Neuronal stem cell (in vitro differentiated cells): ENCODE measurements at regions not wholly inside any gene's neighbourhood (a gene's known extent, or its start where the extent isn't known, plus 50 kb on each side); places are given as distances from the start of the nearest gene placed in this dataset.

ENCODE experiments used
- DNase-seq: peaks from one replicate; pipeline ENCODE4 v3.0.0-alpha.2; 2013; ENCODE audit warnings: low spot score
- H2AFZ ChIP-seq: one replicate; pipeline ENCODE4 v1.6.1; 2013; ENCODE audit warnings: mild to moderate bottlenecking, low read length, inconsistent platforms
- H2AK5ac ChIP-seq: 2 replicates; pipeline ENCODE4 v1.6.1; 2013; ENCODE audit warnings: low read depth, mild to moderate bottlenecking, inconsistent platforms, low read length, moderate library complexity, mixed read lengths
- H2BK120ac ChIP-seq: 2 replicates; pipeline ENCODE4 v1.6.1; 2013; ENCODE audit warnings: low read depth, mild to moderate bottlenecking, inconsistent platforms, low read length, moderate library complexity, mixed read lengths
- H2BK12ac ChIP-seq: one replicate; pipeline ENCODE4 v1.6.1; 2013; ENCODE audit warnings: low read length, inconsistent platforms
- H2BK15ac ChIP-seq: 2 replicates; pipeline ENCODE4 v1.6.1; 2013; ENCODE audit warnings: mild to moderate bottlenecking, low read length, inconsistent platforms, mixed read lengths
- H2BK5ac ChIP-seq: one replicate; pipeline ENCODE4 v1.6.1; 2013; ENCODE audit warnings: inconsistent platforms, mild to moderate bottlenecking, low read length, moderate library complexity
- H3K14ac ChIP-seq: one replicate; pipeline ENCODE4 v1.6.1; 2013; ENCODE audit warnings: low read length, inconsistent platforms
- H3K18ac ChIP-seq: 2 replicates; pipeline ENCODE4 v1.6.1; 2013; ENCODE audit warnings: low read length, inconsistent platforms
- H3K23ac ChIP-seq: 2 replicates; pipeline ENCODE4 v1.6.1; 2013; ENCODE audit warnings: low read depth, mild to moderate bottlenecking, mixed read lengths, low read length, inconsistent platforms; ENCODE audit not compliant: poor library complexity
- H3K27ac ChIP-seq: replicated peaks from 3 replicates; pipeline ENCODE4 v1.5.1; 2013; ENCODE audit warnings: low read length, inconsistent platforms
- H3K27me3 ChIP-seq, 3 experiments: 2 replicates each; pipeline ENCODE4 v1.6.1; 2013; ENCODE audit warnings: low read length in 3 of 3, mild to moderate bottlenecking in 2 of 3, inconsistent platforms in 1 of 3, low read depth in 1 of 3, mixed read lengths in 1 of 3, moderate library complexity in 1 of 3; ENCODE audit not compliant: control insufficient read depth in 3 of 3, insufficient read depth in 3 of 3
- H3K36me3 ChIP-seq, 2 donors: replicated peaks in 1 of 2; 2 replicates each; pipeline ENCODE4 v1.6.1; 2013; ENCODE audit warnings: low read length in 2 of 2; ENCODE audit not compliant: control insufficient read depth in 2 of 2, insufficient read depth in 2 of 2
- H3K4ac ChIP-seq: 2 replicates; pipeline ENCODE4 v1.6.1; 2013; ENCODE audit warnings: inconsistent platforms, mild to moderate bottlenecking, low read length, moderate library complexity
- H3K4me1 ChIP-seq, 2 donors: 1 replicate in 1 of 2; 2 replicates in 1 of 2; pipeline ENCODE4 v1.6.1; 2013; ENCODE audit warnings: low read length in 2 of 2, low read depth in 1 of 2; ENCODE audit not compliant: control insufficient read depth in 2 of 2, insufficient read depth in 1 of 2
- H3K4me2 ChIP-seq: one replicate; pipeline ENCODE4 v1.6.1; 2013; ENCODE audit warnings: mild to moderate bottlenecking, low read length, inconsistent platforms; ENCODE audit not compliant: insufficient read depth, poor library complexity, severe bottlenecking
- H3K4me3 ChIP-seq, 2 donors: 2 replicates each; pipeline ENCODE4 v1.5.1; 2013; ENCODE audit warnings: low read length in 2 of 2, mild to moderate bottlenecking in 2 of 2, inconsistent platforms in 1 of 2, moderate library complexity in 1 of 2
- H3K79me1 ChIP-seq: one replicate; pipeline ENCODE4 v1.6.1; 2013; ENCODE audit warnings: low read depth, mild to moderate bottlenecking, inconsistent platforms, low read length, moderate library complexity
- H3K9ac ChIP-seq: one replicate; pipeline ENCODE4 v1.6.1; 2013; ENCODE audit warnings: mild to moderate bottlenecking, low read depth, low read length, inconsistent platforms; ENCODE audit not compliant: poor library complexity
- H3K9me3 ChIP-seq, 2 donors: replicated peaks in 1 of 2; 2 replicates each; pipeline versions ENCODE3 to v1.6.1; 2013; ENCODE audit warnings: low read length in 2 of 2, mild to moderate bottlenecking in 2 of 2, inconsistent platforms in 1 of 2, low read depth in 1 of 2, mixed read lengths in 1 of 2, moderate library complexity in 1 of 2; ENCODE audit not compliant: control insufficient read depth in 2 of 2, insufficient read depth in 1 of 2
- H4K8ac ChIP-seq: one replicate; pipeline ENCODE4 v1.6.1; 2013; ENCODE audit warnings: low read depth, mild to moderate bottlenecking, inconsistent platforms, low read length, moderate library complexity
- H4K91ac ChIP-seq: one replicate; pipeline ENCODE4 v1.6.1; 2013; ENCODE audit warnings: low read length, low read depth, mild to moderate bottlenecking, inconsistent platforms; ENCODE audit not compliant: poor library complexity
- WGBS, 2 donors: extraction: QIAGEN DNeasy Blood & Tissue Kit; methylation state at CpG; one replicate each; pipeline ENCODE4 v1.1.7; 2013; ENCODE audit warnings: missing lambda C conversion rate in 2 of 2, mixed read lengths in 1 of 2; ENCODE audit not compliant: insufficient read length in 2 of 2, insufficient replicate concordance in 1 of 2; ENCODE audit errors: extremely low coverage in 2 of 2; 5-methylcytosine and 5-hydroxymethylcytosine counted together

DNA sequence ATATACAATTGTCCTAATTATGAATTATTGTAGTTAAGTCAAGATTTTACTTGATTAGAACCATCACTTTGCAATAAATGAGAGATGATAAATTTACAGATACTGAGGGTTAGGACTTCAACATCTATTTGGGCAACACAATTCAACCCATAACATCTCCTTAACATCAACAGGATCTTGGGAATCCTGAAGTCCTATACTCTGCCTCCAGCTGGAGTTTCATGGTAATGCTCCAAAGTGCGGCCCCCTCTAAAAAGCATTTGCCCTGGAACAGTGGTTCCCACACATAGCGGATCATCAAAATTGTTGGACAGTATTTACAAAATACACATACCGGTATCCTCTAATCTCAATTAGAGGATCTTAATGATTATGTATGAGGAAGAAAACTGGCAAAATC lies 618.6 kb downstream of the CENPC start:
- no peak overlapping the region for H2BK15ac ChIP-seq
- DNase-seq, result no peak
- H2BK120ac ChIP-seq, result no peak overlapping the region
- H3K14ac ChIP-seq, result no peak overlapping the region
- H4K91ac ChIP-seq, result no peak overlapping the region
- no peak overlapping the region for H3K23ac ChIP-seq
- no peak overlapping the region for H2BK12ac ChIP-seq
- no peaks in the 10 kb centered on the region for H3K27me3 ChIP-seq
- H3K4me3 ChIP-seq, result no peak overlapping the region
- no CpG with 5 or more reads among the region's 3 CpGs for WGBS, 2 donors
- no peaks in the 10 kb centered on the region for H3K79me1 ChIP-seq
- H2AK5ac ChIP-seq, result no peak overlapping the region
- no peak overlapping the region for H3K9ac ChIP-seq
- no peak overlapping the region for H4K8ac ChIP-seq
- H3K4me1 ChIP-seq, result no peaks in the 10 kb centered on the region
- no peak overlapping the region for H3K18ac ChIP-seq
- no peaks in the 10 kb centered on the region for H3K9me3 ChIP-seq
- no peak overlapping the region for H3K4ac ChIP-seq
- H3K36me3 ChIP-seq, result no peaks in the 10 kb centered on the region
- H3K27ac ChIP-seq, result no peak overlapping the region
- no peak overlapping the region for H2BK5ac ChIP-seq
- H2AFZ ChIP-seq, result no peak overlapping the region
- no peak overlapping the region for H3K4me2 ChIP-seq

DNA sequence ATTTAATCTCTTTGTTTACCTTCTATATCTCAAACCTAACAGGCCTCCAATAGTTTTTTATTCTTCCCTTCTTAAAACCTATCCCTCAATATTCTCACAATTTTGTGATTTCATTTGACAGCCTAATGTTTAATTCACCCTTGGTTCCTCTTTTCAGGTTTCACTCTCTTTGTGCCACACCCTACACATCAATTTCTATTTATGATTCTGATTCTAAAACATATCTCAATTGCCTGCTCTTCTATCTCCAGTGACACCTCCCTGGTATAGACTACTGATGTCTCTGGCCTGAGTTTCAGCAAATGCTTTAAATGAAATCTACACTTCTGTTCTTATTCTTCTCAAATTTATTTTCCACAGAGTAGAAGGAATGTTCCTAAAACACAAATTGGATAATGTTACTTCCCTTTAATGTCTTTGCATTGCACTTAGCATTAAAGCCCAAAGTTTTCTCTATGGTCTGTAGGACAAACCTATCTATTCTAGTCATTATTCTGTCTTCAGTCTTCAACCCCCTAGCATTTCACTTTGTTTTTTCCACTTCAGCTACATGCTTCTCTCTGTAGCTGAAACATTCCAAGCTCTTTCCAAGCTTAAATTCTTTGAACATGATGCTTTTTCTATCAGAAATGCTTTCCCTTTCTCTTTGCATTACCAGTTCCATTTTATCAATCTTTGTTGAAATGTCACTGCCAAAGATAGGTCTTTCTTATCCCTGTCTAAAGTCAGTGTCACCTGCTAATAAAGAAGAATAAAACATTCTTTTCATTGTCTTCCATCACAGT lies 622.0 kb downstream of the CENPC start:
- DNase-seq, result no peak
- Histone ChIP-seq H3K4me2 (no peak overlapping the region), H3K14ac (no peak overlapping the region), H3K36me3 (no peaks in the 10 kb centered on the region), H2AK5ac (no peak overlapping the region), H3K18ac (no peak overlapping the region), H4K8ac (no peak overlapping the region), H3K79me1 (no peaks in the 10 kb centered on the region), H2BK15ac (no peak overlapping the region), H3K27ac (no peak overlapping the region), H3K4me3 (no peak overlapping the region), H3K4ac (no peak overlapping the region), H3K23ac (no peak overlapping the region), H2AFZ (no peak overlapping the region), H3K27me3 (no peaks in the 10 kb centered on the region), H2BK5ac (no peak overlapping the region), H3K4me1 (no peaks in the 10 kb centered on the region), H4K91ac (no peak overlapping the region), H3K9me3 (no peaks in the 10 kb centered on the region), H2BK12ac (no peak overlapping the region), H2BK120ac (no peak overlapping the region), H3K9ac (no peak overlapping the region)

- Histone ChIP-seq H2AFZ (no peak overlapping the region), H3K4me2 (no peak overlapping the region), H3K4me1 (no peaks in the 10 kb centered on the region), H3K79me1 (no peaks in the 10 kb centered on the region), H3K27me3 (no peaks in the 10 kb centered on the region), H3K4me3 (no peak overlapping the region), H4K91ac (no peak overlapping the region), H2AK5ac (no peak overlapping the region), H3K9ac (no peak overlapping the region), H3K4ac (no peak overlapping the region), H2BK12ac (no peak overlapping the region), H3K27ac (no peak overlapping the region), H3K9me3 (no peaks in the 10 kb centered on the region), H4K8ac (no peak overlapping the region), H2BK5ac (no peak overlapping the region), H3K23ac (no peak overlapping the region), H3K36me3 (no peaks in the 10 kb centered on the region), H2BK120ac (no peak overlapping the region), H3K14ac (no peak overlapping the region), H2BK15ac (no peak overlapping the region), H3K18ac (no peak overlapping the region)
- WGBS, 2 donors, result no CpG with 5 or more reads among the region's 5 CpGs
- no peak for DNase-seq
These were observed 623.9 kb downstream of the CENPC start for GRCh38 chr4:66921433-66921832.

GRCh38 chr4:66920514-66920913 lies 624.8 kb downstream of the CENPC start:
- no peak overlapping the region for H3K27ac ChIP-seq
- DNase-seq, result no peak
- no CpG with 5 or more reads among the region's 10 CpGs for WGBS, 2 donors
- no peak overlapping the region for H2AK5ac ChIP-seq
- no peak overlapping the region for H2AFZ ChIP-seq
- no peak overlapping the region for H2BK120ac ChIP-seq
- H3K9ac ChIP-seq, result no peak overlapping the region
- H3K4me2 ChIP-seq, result no peak overlapping the region
- H3K9me3 ChIP-seq, result no peaks in the 10 kb centered on the region
- H3K27me3 ChIP-seq, result no peaks in the 10 kb centered on the region
- H3K18ac ChIP-seq, result no peak overlapping the region
- no peak overlapping the region for H3K4ac ChIP-seq
- no peak overlapping the region for H2BK12ac ChIP-seq
- no peak overlapping the region for H3K4me3 ChIP-seq
- no peaks in the 10 kb centered on the region for H3K4me1 ChIP-seq
- no peak overlapping the region for H2BK5ac ChIP-seq
- H3K79me1 ChIP-seq, result no peaks in the 10 kb centered on the region
- no peak overlapping the region for H3K23ac ChIP-seq
- H4K8ac ChIP-seq, result no peak overlapping the region
- H2BK15ac ChIP-seq, result no peak overlapping the region
- H3K36me3 ChIP-seq, result no peaks in the 10 kb centered on the region
- H3K14ac ChIP-seq, result no peak overlapping the region
- no peak overlapping the region for H4K91ac ChIP-seq
